H1 (cell line): ENCODE measurements at regions not wholly inside any gene's neighbourhood (a gene's known extent, or its start where the extent isn't known, plus 50 kb on each side); places are given as distances from the start of the nearest gene placed in this dataset.

Experiments used
- MAFK ChIP-seq: IDR thresholded peaks from 2 replicates; pipeline ENCODE4 v1.6.1; 2012; ENCODE audit warnings: low read depth, mild to moderate bottlenecking, improper control_type of control experiment, low read length
- TBP ChIP-seq: IDR thresholded peaks from 2 replicates; pipeline ENCODE4 v1.6.1; 2011; ENCODE audit warnings: low read depth, low read length, improper control_type of control experiment

GRCh38 chr5:45017568-45017967, 208.8 kb downstream of the MRPS30 start (continued):
- no peak for TF ChIP-seq MAFK
- TF ChIP-seq TBP, result no peak
